ENCODE measurements at regions not wholly inside any gene's neighbourhood (a gene's known extent, or its start where the extent isn't known, plus 50 kb on each side); places are given as distances from the start of the nearest gene placed in this dataset.

DNA sequence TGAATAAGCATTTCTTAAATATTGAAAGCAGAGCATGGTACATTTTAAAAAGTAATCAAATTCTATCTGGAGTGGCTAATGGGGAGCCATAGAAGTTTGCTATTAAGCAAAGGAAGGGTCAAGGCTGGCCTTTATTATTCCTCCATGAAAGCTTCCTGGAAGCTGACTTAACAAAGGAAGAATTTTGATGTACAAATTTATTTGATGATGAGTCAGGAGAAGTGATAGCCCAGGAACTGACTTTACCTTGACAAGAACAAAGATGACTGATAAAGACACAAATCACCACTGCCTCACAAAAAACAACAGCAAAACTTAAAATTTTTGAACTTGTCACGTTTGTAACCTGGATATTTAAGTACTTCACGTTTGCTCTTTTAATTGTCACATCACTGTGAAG, 872.1 kb downstream of the PCDH7 start:
- intact Hi-C loops (cut with DNase I, micrococcal nuclease): no loop called here
- no peak overlapping the region for H3K4me3 ChIP-seq (ENCODE audit: low read length)
- H3K9me3 Mint-ChIP-seq: peaks cover 12% of the 10 kb centered on the region

GRCh38 chr4:31595496-31595895, 875.3 kb downstream of the PCDH7 start:
- H3K4me1 ChIP-seq (ENCODE audit: insufficient read depth, low read length): no peaks in the 10 kb centered on the region
- ChIA-PET POLR2A (no interaction called here), CTCF (no interaction called here)
- intact Hi-C loops (cut with DNase I, micrococcal nuclease): no loop called here
- H3K27ac ChIP-seq (ENCODE audit: low read depth in 1 of 2, low read length in 2 of 2): no peak overlapping the region
- peaks cover 12% of the 10 kb centered on the region for H3K9me3 Mint-ChIP-seq
- H3K4me3 ChIP-seq (ENCODE audit: low read length): no peak overlapping the region
- ATAC-seq (ENCODE audit: poor library complexity) (no peak), DNase-seq (no peak)
- TF ChIP-seq, protein P1, sequence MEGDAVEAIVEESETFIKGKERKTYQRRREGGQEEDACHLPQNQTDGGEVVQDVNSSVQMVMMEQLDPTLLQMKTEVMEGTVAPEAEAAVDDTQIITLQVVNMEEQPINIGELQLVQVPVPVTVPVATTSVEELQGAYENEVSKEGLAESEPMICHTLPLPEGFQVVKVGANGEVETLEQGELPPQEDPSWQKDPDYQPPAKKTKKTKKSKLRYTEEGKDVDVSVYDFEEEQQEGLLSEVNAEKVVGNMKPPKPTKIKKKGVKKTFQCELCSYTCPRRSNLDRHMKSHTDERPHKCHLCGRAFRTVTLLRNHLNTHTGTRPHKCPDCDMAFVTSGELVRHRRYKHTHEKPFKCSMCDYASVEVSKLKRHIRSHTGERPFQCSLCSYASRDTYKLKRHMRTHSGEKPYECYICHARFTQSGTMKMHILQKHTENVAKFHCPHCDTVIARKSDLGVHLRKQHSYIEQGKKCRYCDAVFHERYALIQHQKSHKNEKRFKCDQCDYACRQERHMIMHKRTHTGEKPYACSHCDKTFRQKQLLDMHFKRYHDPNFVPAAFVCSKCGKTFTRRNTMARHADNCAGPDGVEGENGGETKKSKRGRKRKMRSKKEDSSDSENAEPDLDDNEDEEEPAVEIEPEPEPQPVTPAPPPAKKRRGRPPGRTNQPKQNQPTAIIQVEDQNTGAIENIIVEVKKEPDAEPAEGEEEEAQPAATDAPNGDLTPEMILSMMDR (IDR thresholded peaks at IDR 0.05): no peak
- peaks cover 0 to 7% of the 10 kb centered on the region in 2 experiments for H3K9me3 ChIP-seq (ENCODE audit: control insufficient read depth in 1 of 2, insufficient read depth in 1 of 2, low read length in 2 of 2)
- no peaks in the 10 kb centered on the region for H3K27me3 Mint-ChIP-seq
- no peak overlapping the region for H3K4me3 Mint-ChIP-seq
- no peak overlapping the region for H3K27ac Mint-ChIP-seq
- no peaks in the 10 kb centered on the region for H3K27me3 ChIP-seq (ENCODE audit: control insufficient read depth in 1 of 2, insufficient read depth in 2 of 2, low read length in 2 of 2)
- H3K4me1 Mint-ChIP-seq (ENCODE audit: low read depth): no peaks in the 10 kb centered on the region
- H3K36me3 Mint-ChIP-seq (ENCODE audit: low read depth): no peaks in the 10 kb centered on the region
- no peaks in the 10 kb centered on the region for H3K36me3 ChIP-seq (ENCODE audit: insufficient read depth, low read length)

More for the DNA sequence above, 872.1 kb downstream of the PCDH7 start:
- DNase-seq: no peak
- ATAC-seq (ENCODE audit: poor library complexity): no peak
- Histone ChIP-seq H3K9me3 (ENCODE audit: control insufficient read depth in 1 of 2, insufficient read depth in 1 of 2, low read length in 2 of 2) (no peaks in the 10 kb centered on the region), H3K27ac (ENCODE audit: low read depth in 1 of 2, low read length in 2 of 2) (no peak overlapping the region), H3K4me1 (ENCODE audit: insufficient read depth, low read length) (no peaks in the 10 kb centered on the region), H3K27me3 (ENCODE audit: control insufficient read depth in 1 of 2, insufficient read depth in 2 of 2, low read length in 2 of 2) (no peaks in the 10 kb centered on the region), H3K36me3 (ENCODE audit: insufficient read depth, low read length) (no peaks in the 10 kb centered on the region)
- no peak overlapping the region for H3K4me3 Mint-ChIP-seq
- POLR2A ChIA-PET: no interaction called here
- TF ChIP-seq, protein P1 (IDR thresholded peaks at IDR 0.05): no peak
- no peak overlapping the region for H3K27ac Mint-ChIP-seq
- no peaks in the 10 kb centered on the region for H3K4me1 Mint-ChIP-seq (ENCODE audit: low read depth)
- CTCF ChIA-PET: no interaction called here
- H3K27me3 Mint-ChIP-seq: no peaks in the 10 kb centered on the region
- no peaks in the 10 kb centered on the region for H3K36me3 Mint-ChIP-seq (ENCODE audit: low read depth)

DNA sequence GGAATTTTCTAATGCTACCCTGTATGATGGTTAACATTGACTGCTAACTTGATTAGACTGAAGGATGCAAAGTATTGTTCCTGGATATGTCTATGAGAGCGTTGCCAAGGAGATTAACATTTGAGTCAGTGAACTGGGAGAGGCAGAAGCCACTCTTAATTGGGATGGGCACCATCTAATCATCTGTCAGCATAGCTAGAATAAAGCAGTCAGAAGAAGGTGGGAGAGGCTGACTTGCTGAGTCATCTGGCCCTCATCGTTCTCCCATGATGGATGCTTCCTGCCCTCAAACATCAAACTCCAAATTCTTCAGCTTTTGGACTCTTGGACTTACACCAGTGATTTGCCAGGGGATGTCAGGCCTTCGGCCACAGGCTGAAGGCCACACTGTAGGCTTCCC, 878.5 kb downstream of the PCDH7 start:
- no peaks in the 10 kb centered on the region for H3K27me3 Mint-ChIP-seq
- H3K4me1 Mint-ChIP-seq (ENCODE audit: low read depth): no peaks in the 10 kb centered on the region

More for the DNA sequence above, 878.5 kb downstream of the PCDH7 start:
- intact Hi-C loops (cut with DNase I, micrococcal nuclease): no loop called here
- Mint-ChIP-seq H3K36me3 (ENCODE audit: low read depth) (no peaks in the 10 kb centered on the region), H3K27ac (no peak overlapping the region), H3K4me3 (no peak overlapping the region), H3K9me3 (peaks cover 8% of the 10 kb centered on the region)
- TF ChIP-seq, protein P1 (IDR thresholded peaks at IDR 0.05): no peak
- H3K9me3 ChIP-seq (ENCODE audit: control insufficient read depth in 1 of 2, insufficient read depth in 1 of 2, low read length in 2 of 2): peaks cover 0 to 7% of the 10 kb centered on the region in 2 experiments
- DNase-seq (no peak), ATAC-seq (ENCODE audit: poor library complexity) (no peak)
- no peak overlapping the region for H3K4me3 ChIP-seq (ENCODE audit: low read length)
- ChIA-PET POLR2A (no interaction called here), CTCF (no interaction called here)
- H3K27ac ChIP-seq (ENCODE audit: low read depth in 1 of 2, low read length in 2 of 2): no peak overlapping the region
- H3K4me1 ChIP-seq (ENCODE audit: insufficient read depth, low read length): no peaks in the 10 kb centered on the region
- no peaks in the 10 kb centered on the region for H3K36me3 ChIP-seq (ENCODE audit: insufficient read depth, low read length)
- H3K27me3 ChIP-seq (ENCODE audit: control insufficient read depth in 1 of 2, insufficient read depth in 2 of 2, low read length in 2 of 2): no peaks in the 10 kb centered on the region
